COR-L47 (cell line): ENCODE measurements at regions not wholly inside any gene's neighbourhood (a gene's known extent, or its start where the extent isn't known, plus 50 kb on each side); places are given as distances from the start of the nearest gene placed in this dataset.
"Not testable (repeated sequence)": the region's sequence is repeated elsewhere in the genome, so short reads cannot be mapped to it uniquely, and the experiment has no call there.

ENCODE experiments used
- DNase-seq: peaks from one replicate; lab custom pipeline; 2025; lab: John Stamatoyannopoulos, UW

- DNase-seq, result no peak
Measured at GRCh38 chrY:8852278-8852677, 485.0 kb upstream of the TSPY4 start.

GRCh38 chrY:8888371-8888770 is 448.9 kb upstream of the TSPY4 start:
- no peak for DNase-seq

- no peak for DNase-seq
Measured at GRCh38 chrY:8897876-8898275, 439.4 kb upstream of the TSPY4 start.

GRCh38 chrY:8905141-8905540 is 432.1 kb upstream of the TSPY4 start:
- peak; percentile 0 for DNase-seq

GRCh38 chrY:8922576-8922975 is 414.7 kb upstream of the TSPY4 start:
- DNase-seq, result not testable (repeated sequence)
